Vagina (tissue), 2 donors: ENCODE measurements at regions not wholly inside any gene's neighbourhood (a gene's known extent, or its start where the extent isn't known, plus 50 kb on each side); places are given as distances from the start of the nearest gene placed in this dataset.
A peak's percentile ranks its signal among the peaks of the same experiment; 100 is the strongest.

Source experiments
- POLR2A ChIP-seq, 2 donors: fragments of 450-650 bp; IDR thresholded peaks; one replicate each; pipeline ENCODE4 v1.6.1; 2017; ENCODE audit warnings: antibody characterized with exemption in 2 of 2, mild to moderate bottlenecking in 2 of 2, moderate library complexity in 2 of 2
- TF ChIP-seq, protein P1 (sequence below), 3 experiments: fragments of 450-650 bp in 2 of 3; fragments of 200-600 bp in 1 of 3; sonication (generic) in 1 of 3; IDR thresholded peaks; one replicate each; pipeline ENCODE4 v1.5.1; 2017 to 2019; ENCODE audit warnings: antibody characterized with exemption in 3 of 3, mild to moderate bottlenecking in 2 of 3, moderate library complexity in 2 of 3

DNA sequence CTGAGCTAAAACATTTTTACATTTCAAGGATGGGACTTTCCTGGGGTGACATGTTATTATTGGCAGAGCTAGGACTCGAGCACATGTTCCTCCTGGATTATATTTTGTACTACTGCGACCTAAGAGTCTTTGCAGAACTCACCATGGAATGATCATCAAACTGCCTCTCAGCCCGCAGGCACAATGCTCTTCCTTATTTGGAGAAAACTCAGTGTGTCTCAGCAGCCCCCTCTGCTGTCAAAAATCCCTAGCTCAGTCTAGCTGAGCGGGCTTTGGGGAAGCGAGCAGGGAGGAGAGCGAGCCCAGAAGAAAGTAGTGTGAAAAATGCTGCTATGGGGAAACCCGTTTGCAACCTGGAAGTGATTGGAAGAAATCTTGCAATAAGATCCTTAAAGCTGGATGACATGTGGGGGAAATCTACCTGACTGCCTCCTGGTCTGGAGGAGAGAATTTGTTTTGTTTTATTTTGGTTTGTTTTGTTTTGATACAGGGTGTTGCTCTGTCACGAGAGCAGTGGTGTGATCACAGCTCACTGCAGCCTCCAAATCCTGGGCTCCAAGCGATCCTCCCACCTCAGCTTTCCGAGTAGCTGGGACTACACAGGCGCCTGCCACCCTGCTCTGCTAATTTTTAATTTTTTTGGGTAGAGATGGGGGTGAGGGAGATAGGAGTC, 89.9 kb upstream of the CLINT1 start:
- TF ChIP-seq, protein P1, sequence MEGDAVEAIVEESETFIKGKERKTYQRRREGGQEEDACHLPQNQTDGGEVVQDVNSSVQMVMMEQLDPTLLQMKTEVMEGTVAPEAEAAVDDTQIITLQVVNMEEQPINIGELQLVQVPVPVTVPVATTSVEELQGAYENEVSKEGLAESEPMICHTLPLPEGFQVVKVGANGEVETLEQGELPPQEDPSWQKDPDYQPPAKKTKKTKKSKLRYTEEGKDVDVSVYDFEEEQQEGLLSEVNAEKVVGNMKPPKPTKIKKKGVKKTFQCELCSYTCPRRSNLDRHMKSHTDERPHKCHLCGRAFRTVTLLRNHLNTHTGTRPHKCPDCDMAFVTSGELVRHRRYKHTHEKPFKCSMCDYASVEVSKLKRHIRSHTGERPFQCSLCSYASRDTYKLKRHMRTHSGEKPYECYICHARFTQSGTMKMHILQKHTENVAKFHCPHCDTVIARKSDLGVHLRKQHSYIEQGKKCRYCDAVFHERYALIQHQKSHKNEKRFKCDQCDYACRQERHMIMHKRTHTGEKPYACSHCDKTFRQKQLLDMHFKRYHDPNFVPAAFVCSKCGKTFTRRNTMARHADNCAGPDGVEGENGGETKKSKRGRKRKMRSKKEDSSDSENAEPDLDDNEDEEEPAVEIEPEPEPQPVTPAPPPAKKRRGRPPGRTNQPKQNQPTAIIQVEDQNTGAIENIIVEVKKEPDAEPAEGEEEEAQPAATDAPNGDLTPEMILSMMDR (IDR thresholded peaks at IDR 0.05): peak; percentile 78 to 88 (median 87)
- TF ChIP-seq POLR2A (IDR thresholded peaks at IDR 0.05): no peak
